ENCODE measurements at regions not wholly inside any gene's neighbourhood (a gene's known extent, or its start where the extent isn't known, plus 50 kb on each side); places are given as distances from the start of the nearest gene placed in this dataset.

DNA sequence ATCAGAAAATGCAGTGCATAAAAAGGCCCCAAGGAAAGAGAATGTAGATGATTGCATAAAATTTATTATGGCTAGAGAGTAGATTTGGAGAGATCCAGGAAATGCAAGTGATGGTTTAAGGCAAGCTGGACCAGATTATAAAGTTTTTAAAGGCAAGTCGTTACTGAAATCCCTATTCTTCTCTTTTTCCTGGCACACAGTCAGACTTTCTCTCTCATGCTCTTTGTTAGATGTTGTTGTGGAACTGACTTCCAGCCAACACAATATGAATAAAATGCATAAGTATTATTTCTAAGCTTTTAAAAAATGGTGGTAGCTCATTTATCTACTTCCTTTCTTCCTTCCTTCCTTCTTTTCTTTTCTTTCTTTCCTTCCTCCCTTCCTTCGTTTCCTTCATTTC is 1085.4 kb upstream of the CDH6 start:
- Histone ChIP-seq H3K9me3 (peaks cover 0 to 4% (median 0%) of the 10 kb centered on the region in 4 donors), H3K27me3 (no peaks in the 10 kb centered on the region), H3K4me1 (no peaks in the 10 kb centered on the region), H3K4me3 (no peak overlapping the region), H3K36me3 (no peaks in the 10 kb centered on the region), H3K27ac (no peak overlapping the region)
- TF ChIP-seq, protein P1, sequence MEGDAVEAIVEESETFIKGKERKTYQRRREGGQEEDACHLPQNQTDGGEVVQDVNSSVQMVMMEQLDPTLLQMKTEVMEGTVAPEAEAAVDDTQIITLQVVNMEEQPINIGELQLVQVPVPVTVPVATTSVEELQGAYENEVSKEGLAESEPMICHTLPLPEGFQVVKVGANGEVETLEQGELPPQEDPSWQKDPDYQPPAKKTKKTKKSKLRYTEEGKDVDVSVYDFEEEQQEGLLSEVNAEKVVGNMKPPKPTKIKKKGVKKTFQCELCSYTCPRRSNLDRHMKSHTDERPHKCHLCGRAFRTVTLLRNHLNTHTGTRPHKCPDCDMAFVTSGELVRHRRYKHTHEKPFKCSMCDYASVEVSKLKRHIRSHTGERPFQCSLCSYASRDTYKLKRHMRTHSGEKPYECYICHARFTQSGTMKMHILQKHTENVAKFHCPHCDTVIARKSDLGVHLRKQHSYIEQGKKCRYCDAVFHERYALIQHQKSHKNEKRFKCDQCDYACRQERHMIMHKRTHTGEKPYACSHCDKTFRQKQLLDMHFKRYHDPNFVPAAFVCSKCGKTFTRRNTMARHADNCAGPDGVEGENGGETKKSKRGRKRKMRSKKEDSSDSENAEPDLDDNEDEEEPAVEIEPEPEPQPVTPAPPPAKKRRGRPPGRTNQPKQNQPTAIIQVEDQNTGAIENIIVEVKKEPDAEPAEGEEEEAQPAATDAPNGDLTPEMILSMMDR (IDR thresholded peaks at IDR 0.05): no peak
- TF ChIP-seq POLR2A (IDR thresholded peaks at IDR 0.05): no peak
- no peak for DNase-seq

DNA sequence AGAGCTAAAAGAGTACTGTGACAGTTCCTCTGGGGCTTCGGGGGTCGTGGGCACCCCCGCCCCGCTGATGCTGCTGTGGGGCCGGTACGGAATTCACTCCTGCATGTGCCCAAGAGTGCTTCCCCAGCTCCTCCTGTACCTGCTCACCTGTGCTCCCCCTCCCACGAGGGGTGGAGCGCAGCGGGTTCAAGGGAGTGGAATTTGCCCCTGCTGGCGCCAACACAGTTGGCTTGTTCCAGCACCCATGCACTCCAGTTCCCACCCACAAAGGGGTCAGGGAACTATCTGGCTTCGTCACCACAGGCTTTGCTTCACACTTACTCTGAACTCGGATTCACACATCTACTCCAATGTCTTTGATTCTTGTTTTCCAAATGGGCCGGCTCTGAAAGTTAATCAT is 1086.9 kb upstream of the CDH6 start:
- Histone ChIP-seq H3K4me1 (no peaks in the 10 kb centered on the region), H3K4me3 (no peak overlapping the region), H3K27me3 (no peaks in the 10 kb centered on the region), H3K9me3 (peaks cover 0 to 4% (median 0%) of the 10 kb centered on the region in 4 donors), H3K27ac (no peak overlapping the region), H3K36me3 (no peaks in the 10 kb centered on the region)
- no peak for DNase-seq
- no peak for TF ChIP-seq POLR2A (IDR thresholded peaks at IDR 0.05)
- TF ChIP-seq, protein P1 (IDR thresholded peaks at IDR 0.05): no peak

DNA sequence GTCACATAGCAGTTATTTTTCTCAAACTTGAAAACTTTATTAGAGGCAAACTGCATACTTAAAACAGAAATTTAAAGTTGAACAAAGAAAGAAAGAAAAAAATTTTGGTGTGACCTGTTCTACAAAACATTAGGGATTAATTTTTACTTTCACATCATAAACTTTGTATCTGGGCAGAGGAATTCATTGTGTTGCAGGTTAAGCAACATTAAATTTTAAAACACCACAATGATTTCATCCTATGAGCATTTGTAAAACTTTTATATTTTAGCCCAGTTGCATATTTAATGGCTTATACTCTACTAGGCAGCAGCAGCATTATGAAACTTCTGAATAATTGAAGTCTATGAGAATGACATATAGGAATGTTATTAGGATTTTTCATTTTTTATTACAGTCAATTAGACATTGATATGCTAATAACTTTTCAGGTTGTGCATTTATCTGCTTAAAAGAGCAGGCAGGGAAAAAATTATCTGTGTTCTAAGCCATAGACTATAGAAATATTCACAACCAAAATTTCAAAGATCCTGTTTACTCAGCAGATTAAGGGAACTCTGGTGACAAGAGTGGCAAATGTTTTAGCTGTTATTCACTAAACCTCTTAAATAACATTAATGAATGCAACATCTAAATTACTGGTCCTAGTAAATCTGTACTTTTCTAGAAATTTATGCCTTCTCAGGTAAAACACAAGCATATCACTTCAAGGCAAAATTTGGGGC is 1088.5 kb upstream of the CDH6 start:
- H3K27me3 ChIP-seq: no peaks in the 10 kb centered on the region
- H3K9me3 ChIP-seq: peaks cover 0 to 4% (median 0%) of the 10 kb centered on the region in 4 donors
- no peak overlapping the region for H3K4me3 ChIP-seq
- no peaks in the 10 kb centered on the region for H3K4me1 ChIP-seq
- no peak for DNase-seq
- H3K36me3 ChIP-seq: no peaks in the 10 kb centered on the region
- no peak for TF ChIP-seq POLR2A (IDR thresholded peaks at IDR 0.05)
- TF ChIP-seq, protein P1 (IDR thresholded peaks at IDR 0.05): no peak
- H3K27ac ChIP-seq: no peak overlapping the region

DNA sequence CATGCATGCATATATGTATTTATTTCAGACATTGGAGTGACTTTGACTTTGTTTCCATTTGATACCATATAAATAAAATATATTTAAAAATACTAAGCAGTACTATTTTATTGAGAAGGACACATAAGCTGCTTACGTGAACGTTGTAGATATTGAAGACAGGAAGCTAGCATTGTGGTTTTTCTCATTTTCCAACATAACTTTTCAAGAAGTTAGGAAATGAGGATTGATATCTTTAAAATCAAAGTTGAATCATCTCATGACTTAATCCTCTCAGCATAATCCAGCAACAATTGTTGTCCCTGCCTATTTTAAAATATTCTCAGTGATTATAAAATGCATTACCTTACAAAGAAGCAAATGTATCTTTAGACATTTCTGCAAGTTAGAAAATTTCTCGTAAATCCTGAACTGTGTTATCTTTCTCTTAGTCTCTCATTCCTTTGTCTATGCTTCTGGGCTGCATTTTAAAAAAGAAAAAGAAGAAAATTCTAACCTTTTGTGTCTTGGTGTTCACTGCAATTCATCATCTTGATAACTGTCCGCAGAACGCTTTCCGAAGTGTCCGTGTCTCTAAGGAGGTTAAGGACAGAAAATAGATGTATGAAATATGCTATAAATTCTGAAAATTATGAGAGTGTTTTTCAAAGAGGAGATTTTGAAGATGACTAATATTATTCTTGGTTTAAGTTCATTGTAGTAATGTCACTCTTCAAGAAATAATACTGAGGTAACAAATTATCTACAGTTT is 1089.9 kb upstream of the CDH6 start:
- Histone ChIP-seq H3K9me3 (peaks cover 0 to 4% (median 0%) of the 10 kb centered on the region in 4 donors), H3K36me3 (no peaks in the 10 kb centered on the region), H3K4me1 (no peaks in the 10 kb centered on the region), H3K27me3 (no peaks in the 10 kb centered on the region), H3K27ac (no peak overlapping the region), H3K4me3 (no peak overlapping the region)
- no peak for DNase-seq
- TF ChIP-seq, protein P1 (IDR thresholded peaks at IDR 0.05): no peak
- TF ChIP-seq POLR2A (IDR thresholded peaks at IDR 0.05): no peak

DNA sequence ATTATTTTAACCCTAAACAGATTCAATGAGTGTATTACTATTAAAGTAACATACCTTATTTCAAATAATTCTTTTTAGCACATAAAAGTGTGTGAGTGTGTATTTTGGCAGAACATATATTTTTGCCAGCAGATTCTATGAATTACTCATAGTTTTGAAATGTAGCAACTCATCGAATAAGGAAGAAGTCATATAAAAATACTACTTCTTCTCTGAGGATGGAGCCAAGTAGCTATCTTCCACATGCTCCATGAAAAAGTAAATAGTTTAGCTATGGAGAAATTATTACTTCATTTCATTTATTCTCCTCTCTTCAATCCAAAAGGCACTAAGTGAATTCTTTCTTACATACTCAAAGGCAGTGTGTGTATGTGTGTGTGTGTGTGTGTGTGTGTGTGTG is 1090.4 kb upstream of the CDH6 start:
- Histone ChIP-seq H3K27me3 (no peaks in the 10 kb centered on the region), H3K4me1 (no peaks in the 10 kb centered on the region), H3K36me3 (no peaks in the 10 kb centered on the region), H3K27ac (no peak overlapping the region), H3K4me3 (no peak overlapping the region), H3K9me3 (peaks cover 0 to 4% (median 0%) of the 10 kb centered on the region in 4 donors)
- no peak for DNase-seq
- TF ChIP-seq, protein P1 (IDR thresholded peaks at IDR 0.05): no peak

All from Peyer's patch (tissue), 4 donors.